GM23338 (cell line): ENCODE measurements at regions not wholly inside any gene's neighbourhood (a gene's known extent, or its start where the extent isn't known, plus 50 kb on each side); places are given as distances from the start of the nearest gene placed in this dataset.

Source experiments
- ATAC-seq: fragments of 200-7000 bp; cut with Tn5 transposase; 3 replicates; pipeline ENCODE4 v1.9.1; 2020
- DNase-seq: peaks from one replicate; pipeline ENCODE4 v3.0.0-alpha.2; 2015; ENCODE audit warnings: low spot score
- H2AFZ ChIP-seq: fragments of 200-600 bp; sonication (generic); 2 replicates; pipeline ENCODE4 v1.8.0; 2016; ENCODE audit warnings: antibody characterized with exemption, mild to moderate bottlenecking, moderate library complexity
- H3F3A ChIP-seq: fragments of 200-600 bp; sonication (generic); replicated peaks from 2 replicates; pipeline ENCODE4 v1.8.0; 2017; ENCODE audit warnings: antibody characterized with exemption, mixed run types, low read depth
- H3K27ac ChIP-seq: fragments of 200-600 bp; sonication (generic); 2 replicates; pipeline ENCODE4 v1.6.1; 2016; ENCODE audit warnings: low read depth
- H3K27me3 ChIP-seq: fragments of 200-600 bp; sonication (generic); 2 replicates; pipeline ENCODE4 v1.8.0; 2016; ENCODE audit warnings: mild to moderate bottlenecking, mixed run types, moderate library complexity; ENCODE audit not compliant: insufficient read depth
- H3K36me3 ChIP-seq: fragments of 200-600 bp; sonication (generic); 2 replicates; pipeline ENCODE4 v1.8.0; 2016; ENCODE audit warnings: mild to moderate bottlenecking; ENCODE audit not compliant: insufficient read depth
- H3K4me1 ChIP-seq: fragments of 200-600 bp; sonication (generic); 2 replicates; pipeline ENCODE4 v1.8.0; 2016; ENCODE audit warnings: mild to moderate bottlenecking, moderate library complexity; ENCODE audit not compliant: insufficient read depth
- H3K4me2 ChIP-seq: fragments of 200-600 bp; sonication (generic); 2 replicates; pipeline ENCODE4 v1.7.1; 2017; ENCODE audit warnings: mixed run types
- H3K4me3 ChIP-seq: fragments of 200-600 bp; sonication (generic); 2 replicates; pipeline ENCODE4 v1.6.1; 2016; ENCODE audit warnings: mixed run types
- H3K79me2 ChIP-seq: fragments of 200-600 bp; sonication (generic); replicated peaks from 2 replicates; pipeline ENCODE4 v1.8.0; 2017; ENCODE audit warnings: mild to moderate bottlenecking; ENCODE audit not compliant: insufficient read depth
- H3K9me2 ChIP-seq: fragments of 200-600 bp; sonication (generic); 2 replicates; pipeline ENCODE4 v1.8.0; 2017; ENCODE audit not compliant: insufficient read depth
- H4K20me1 ChIP-seq: fragments of 200-600 bp; sonication (generic); replicated peaks from 2 replicates; pipeline ENCODE4 v1.8.0; 2017; ENCODE audit warnings: mild to moderate bottlenecking; ENCODE audit not compliant: insufficient read depth
- H3K27ac Mint-ChIP-seq: 2 replicates; pipeline ENCODE4 v1.8.0; 2020; ENCODE audit warnings: inconsistent platforms, mild to moderate bottlenecking, moderate library complexity, mixed read lengths
- H3K27me3 Mint-ChIP-seq: 3 replicates; pipeline ENCODE4 v1.8.0; 2022; ENCODE audit warnings: low read depth, mild to moderate bottlenecking, moderate library complexity, mixed read lengths, inconsistent platforms; ENCODE audit not compliant: insufficient read depth, poor library complexity
- H3K36me3 Mint-ChIP-seq: 3 replicates; pipeline ENCODE4 v1.8.0; 2021; ENCODE audit warnings: low read depth, mild to moderate bottlenecking, inconsistent platforms, moderate library complexity, mixed read lengths
- H3K4me1 Mint-ChIP-seq: 3 replicates; pipeline ENCODE4 v1.8.0; 2020; ENCODE audit warnings: mild to moderate bottlenecking, inconsistent platforms, mixed read lengths
- H3K4me3 Mint-ChIP-seq: 3 replicates; pipeline ENCODE4 v1.8.0; 2021; ENCODE audit warnings: moderate library complexity, mild to moderate bottlenecking, inconsistent platforms, mixed read lengths
- H3K9me3 Mint-ChIP-seq: 3 replicates; pipeline ENCODE4 v1.8.0; 2020; ENCODE audit warnings: moderate library complexity, mild to moderate bottlenecking, inconsistent platforms, mixed read lengths
- CREB1 ChIP-seq: fragments of 250-450 bp; sonication (Bioruptor Pico); IDR thresholded peaks from 2 replicates; pipeline ENCODE4 v1.5.0; 2020; ENCODE audit warnings: low read depth, mild to moderate bottlenecking, moderate library complexity
- CTCF ChIP-seq, 2 experiments: fragments of 200-600 bp in 1 of 2; sonication (generic) in 1 of 2; conservative IDR thresholded peaks; 2 replicates each; pipeline versions ENCODE4 v1.5.1 to v1.6.1; 2016 to 2017; ENCODE audit warnings: antibody characterized with exemption in 2 of 2, low read depth in 2 of 2, mild to moderate bottlenecking in 2 of 2, moderate library complexity in 1 of 2
- ETS1 ChIP-seq: IDR thresholded peaks from 2 replicates; pipeline ENCODE4 v1.6.1; 2016; ENCODE audit warnings: antibody characterized with exemption
- EZH2 ChIP-seq: fragments of 200-600 bp; sonication (generic); IDR thresholded peaks from one replicate; pipeline ENCODE4 v1.8.0; 2017; ENCODE audit warnings: antibody characterized with exemption, mild to moderate bottlenecking, low read depth; ENCODE audit not compliant: unreplicated experiment
- EZH2phosphoT487 ChIP-seq: fragments of 200-600 bp; sonication (generic); IDR thresholded peaks from one replicate; pipeline ENCODE4 v1.8.1; 2018; ENCODE audit warnings: antibody characterized with exemption; ENCODE audit not compliant: unreplicated experiment
- JUNB ChIP-seq: IDR thresholded peaks from one replicate; pipeline ENCODE4 v1.6.1; 2016; ENCODE audit warnings: antibody characterized with exemption; ENCODE audit not compliant: unreplicated experiment
- NANOG ChIP-seq: IDR thresholded peaks from 2 replicates; pipeline ENCODE4 v1.6.1; 2016; ENCODE audit warnings: antibody characterized with exemption, borderline replicate concordance
- POLR2AphosphoS5 ChIP-seq: IDR thresholded peaks from 2 replicates; pipeline ENCODE4 v1.6.1; 2016; ENCODE audit warnings: antibody characterized with exemption, low read depth
- STAT1 ChIP-seq: IDR thresholded peaks from one replicate; pipeline ENCODE4 v1.6.1; 2016; ENCODE audit warnings: antibody characterized with exemption; ENCODE audit not compliant: unreplicated experiment
- ZNF114 ChIP-seq: fragments of 250-450 bp; sonication (Bioruptor Pico); IDR thresholded peaks from 2 replicates; pipeline ENCODE4 v1.5.0; 2020; ENCODE audit warnings: mild to moderate bottlenecking, moderate library complexity
- ZNF331 ChIP-seq: fragments of 250-450 bp; sonication (Bioruptor Pico); IDR thresholded peaks from 2 replicates; pipeline ENCODE4 v1.5.0; 2020; ENCODE audit warnings: low read depth, mild to moderate bottlenecking, moderate library complexity
- TF ChIP-seq, protein P1 (sequence below): IDR thresholded peaks from one replicate; pipeline ENCODE4 v1.6.1; 2018; ENCODE audit warnings: antibody characterized with exemption; ENCODE audit not compliant: unreplicated experiment
- TF ChIP-seq, protein P2 (sequence below): fragments of 250-450 bp; sonication (Bioruptor Pico); IDR thresholded peaks from 2 replicates; pipeline ENCODE4 v1.5.0; 2020; ENCODE audit warnings: mild to moderate bottlenecking, moderate library complexity

DNA sequence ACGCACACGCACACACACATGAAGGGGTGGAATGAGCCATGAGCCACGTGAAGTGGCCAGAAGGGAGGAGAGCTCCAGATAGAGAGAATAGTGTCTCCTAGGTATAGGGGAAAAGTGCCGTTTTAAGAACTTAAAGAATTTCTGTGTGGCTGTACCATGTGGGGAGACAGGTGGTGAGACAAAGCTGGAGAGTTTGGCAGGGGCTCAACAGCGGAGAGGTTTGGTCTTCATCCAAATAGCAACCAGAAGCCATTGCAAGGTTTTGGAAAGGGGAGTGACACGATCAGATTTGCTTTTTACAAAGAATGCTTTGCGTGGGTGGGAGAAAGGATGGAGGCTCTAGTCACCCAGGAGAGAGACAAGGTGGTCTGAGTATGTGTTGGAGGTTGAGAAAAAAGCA is 146.0 kb downstream of the IL20RB start:
- TF ChIP-seq ZNF331 (CRISPR knock-in tag) (no peak), ETS1 (no peak), CTCF (conservative IDR thresholded peaks at IDR 0.05; ENCODE audit: low read depth in 2 of 2) (no peak), STAT1 (no peak), EZH2 (no peak), JUNB (no peak), EZH2phosphoT487 (no peak), ZNF114 (no peak), POLR2AphosphoS5 (no peak), NANOG (no peak), CREB1 (CRISPR knock-in tag) (no peak)
- TF ChIP-seq, protein P1, sequence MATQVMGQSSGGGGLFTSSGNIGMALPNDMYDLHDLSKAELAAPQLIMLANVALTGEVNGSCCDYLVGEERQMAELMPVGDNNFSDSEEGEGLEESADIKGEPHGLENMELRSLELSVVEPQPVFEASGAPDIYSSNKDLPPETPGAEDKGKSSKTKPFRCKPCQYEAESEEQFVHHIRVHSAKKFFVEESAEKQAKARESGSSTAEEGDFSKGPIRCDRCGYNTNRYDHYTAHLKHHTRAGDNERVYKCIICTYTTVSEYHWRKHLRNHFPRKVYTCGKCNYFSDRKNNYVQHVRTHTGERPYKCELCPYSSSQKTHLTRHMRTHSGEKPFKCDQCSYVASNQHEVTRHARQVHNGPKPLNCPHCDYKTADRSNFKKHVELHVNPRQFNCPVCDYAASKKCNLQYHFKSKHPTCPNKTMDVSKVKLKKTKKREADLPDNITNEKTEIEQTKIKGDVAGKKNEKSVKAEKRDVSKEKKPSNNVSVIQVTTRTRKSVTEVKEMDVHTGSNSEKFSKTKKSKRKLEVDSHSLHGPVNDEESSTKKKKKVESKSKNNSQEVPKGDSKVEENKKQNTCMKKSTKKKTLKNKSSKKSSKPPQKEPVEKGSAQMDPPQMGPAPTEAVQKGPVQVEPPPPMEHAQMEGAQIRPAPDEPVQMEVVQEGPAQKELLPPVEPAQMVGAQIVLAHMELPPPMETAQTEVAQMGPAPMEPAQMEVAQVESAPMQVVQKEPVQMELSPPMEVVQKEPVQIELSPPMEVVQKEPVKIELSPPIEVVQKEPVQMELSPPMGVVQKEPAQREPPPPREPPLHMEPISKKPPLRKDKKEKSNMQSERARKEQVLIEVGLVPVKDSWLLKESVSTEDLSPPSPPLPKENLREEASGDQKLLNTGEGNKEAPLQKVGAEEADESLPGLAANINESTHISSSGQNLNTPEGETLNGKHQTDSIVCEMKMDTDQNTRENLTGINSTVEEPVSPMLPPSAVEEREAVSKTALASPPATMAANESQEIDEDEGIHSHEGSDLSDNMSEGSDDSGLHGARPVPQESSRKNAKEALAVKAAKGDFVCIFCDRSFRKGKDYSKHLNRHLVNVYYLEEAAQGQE = no peak
- TF ChIP-seq, protein P2, sequence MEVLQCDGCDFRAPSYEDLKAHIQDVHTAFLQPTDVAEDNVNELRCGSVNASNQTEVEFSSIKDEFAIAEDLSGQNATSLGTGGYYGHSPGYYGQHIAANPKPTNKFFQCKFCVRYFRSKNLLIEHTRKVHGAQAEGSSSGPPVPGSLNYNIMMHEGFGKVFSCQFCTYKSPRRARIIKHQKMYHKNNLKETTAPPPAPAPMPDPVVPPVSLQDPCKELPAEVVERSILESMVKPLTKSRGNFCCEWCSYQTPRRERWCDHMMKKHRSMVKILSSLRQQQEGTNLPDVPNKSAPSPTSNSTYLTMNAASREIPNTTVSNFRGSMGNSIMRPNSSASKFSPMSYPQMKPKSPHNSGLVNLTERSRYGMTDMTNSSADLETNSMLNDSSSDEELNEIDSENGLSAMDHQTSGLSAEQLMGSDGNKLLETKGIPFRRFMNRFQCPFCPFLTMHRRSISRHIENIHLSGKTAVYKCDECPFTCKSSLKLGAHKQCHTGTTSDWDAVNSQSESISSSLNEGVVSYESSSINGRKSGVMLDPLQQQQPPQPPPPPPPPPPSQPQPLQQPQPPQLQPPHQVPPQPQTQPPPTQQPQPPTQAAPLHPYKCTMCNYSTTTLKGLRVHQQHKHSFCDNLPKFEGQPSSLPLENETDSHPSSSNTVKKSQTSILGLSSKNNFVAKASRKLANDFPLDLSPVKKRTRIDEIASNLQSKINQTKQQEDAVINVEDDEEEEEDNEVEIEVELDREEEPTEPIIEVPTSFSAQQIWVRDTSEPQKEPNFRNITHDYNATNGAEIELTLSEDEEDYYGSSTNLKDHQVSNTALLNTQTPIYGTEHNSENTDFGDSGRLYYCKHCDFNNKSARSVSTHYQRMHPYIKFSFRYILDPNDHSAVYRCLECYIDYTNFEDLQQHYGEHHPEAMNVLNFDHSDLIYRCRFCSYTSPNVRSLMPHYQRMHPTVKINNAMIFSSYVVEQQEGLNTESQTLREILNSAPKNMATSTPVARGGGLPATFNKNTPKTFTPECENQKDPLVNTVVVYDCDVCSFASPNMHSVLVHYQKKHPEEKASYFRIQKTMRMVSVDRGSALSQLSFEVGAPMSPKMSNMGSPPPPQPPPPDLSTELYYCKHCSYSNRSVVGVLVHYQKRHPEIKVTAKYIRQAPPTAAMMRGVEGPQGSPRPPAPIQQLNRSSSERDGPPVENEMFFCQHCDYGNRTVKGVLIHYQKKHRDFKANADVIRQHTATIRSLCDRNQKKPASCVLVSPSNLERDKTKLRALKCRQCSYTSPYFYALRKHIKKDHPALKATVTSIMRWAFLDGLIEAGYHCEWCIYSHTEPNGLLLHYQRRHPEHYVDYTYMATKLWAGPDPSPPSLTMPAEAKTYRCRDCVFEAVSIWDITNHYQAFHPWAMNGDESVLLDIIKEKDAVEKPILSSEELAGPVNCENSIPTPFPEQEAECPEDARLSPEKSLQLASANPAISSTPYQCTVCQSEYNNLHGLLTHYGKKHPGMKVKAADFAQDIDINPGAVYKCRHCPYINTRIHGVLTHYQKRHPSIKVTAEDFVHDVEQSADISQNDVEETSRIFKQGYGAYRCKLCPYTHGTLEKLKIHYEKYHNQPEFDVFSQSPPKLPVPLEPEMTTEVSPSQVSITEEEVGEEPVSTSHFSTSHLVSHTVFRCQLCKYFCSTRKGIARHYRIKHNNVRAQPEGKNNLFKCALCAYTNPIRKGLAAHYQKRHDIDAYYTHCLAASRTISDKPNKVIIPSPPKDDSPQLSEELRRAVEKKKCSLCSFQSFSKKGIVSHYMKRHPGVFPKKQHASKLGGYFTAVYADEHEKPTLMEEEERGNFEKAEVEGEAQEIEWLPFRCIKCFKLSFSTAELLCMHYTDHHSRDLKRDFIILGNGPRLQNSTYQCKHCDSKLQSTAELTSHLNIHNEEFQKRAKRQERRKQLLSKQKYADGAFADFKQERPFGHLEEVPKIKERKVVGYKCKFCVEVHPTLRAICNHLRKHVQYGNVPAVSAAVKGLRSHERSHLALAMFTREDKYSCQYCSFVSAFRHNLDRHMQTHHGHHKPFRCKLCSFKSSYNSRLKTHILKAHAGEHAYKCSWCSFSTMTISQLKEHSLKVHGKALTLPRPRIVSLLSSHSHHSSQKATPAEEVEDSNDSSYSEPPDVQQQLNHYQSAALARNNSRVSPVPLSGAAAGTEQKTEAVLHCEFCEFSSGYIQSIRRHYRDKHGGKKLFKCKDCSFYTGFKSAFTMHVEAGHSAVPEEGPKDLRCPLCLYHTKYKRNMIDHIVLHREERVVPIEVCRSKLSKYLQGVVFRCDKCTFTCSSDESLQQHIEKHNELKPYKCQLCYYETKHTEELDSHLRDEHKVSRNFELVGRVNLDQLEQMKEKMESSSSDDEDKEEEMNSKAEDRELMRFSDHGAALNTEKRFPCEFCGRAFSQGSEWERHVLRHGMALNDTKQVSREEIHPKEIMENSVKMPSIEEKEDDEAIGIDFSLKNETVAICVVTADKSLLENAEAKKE = no peak
- Histone ChIP-seq H4K20me1 (no peaks in the 10 kb centered on the region), H3K4me3 (no peak overlapping the region), H3K36me3 (no peaks in the 10 kb centered on the region), H3K27me3 (no peaks in the 10 kb centered on the region), H2AFZ (no peak overlapping the region), H3K9me2 (no peaks in the 10 kb centered on the region), H3F3A (no peaks in the 10 kb centered on the region), H3K4me2 (no peak overlapping the region), H3K27ac (no peak overlapping the region), H3K4me1 (peaks cover 29% of the 10 kb centered on the region), H3K79me2 (no peaks in the 10 kb centered on the region)
- Mint-ChIP-seq H3K36me3 (no peaks in the 10 kb centered on the region), H3K27me3 (peaks cover 4% of the 10 kb centered on the region), H3K4me1 (peaks cover 24% of the 10 kb centered on the region), H3K27ac (no peak overlapping the region), H3K9me3 (peaks cover 3% of the 10 kb centered on the region; the same call in 1 of the 3 replicates), H3K4me3 (no peak overlapping the region)
- DNase-seq = no peak
- ATAC-seq = no peak
